Esophagus muscularis mucosa (tissue), 4 donors: ENCODE measurements at regions not wholly inside any gene's neighbourhood (a gene's known extent, or its start where the extent isn't known, plus 50 kb on each side); places are given as distances from the start of the nearest gene placed in this dataset.

Experiments
- DNase-seq: peaks from one replicate; pipeline ENCODE4 v3.0.0-alpha.2; 2017; ENCODE audit errors: extremely low spot score
- H3K27ac ChIP-seq, 4 donors: fragments of 200-600 bp; sonication (generic); replicated peaks in 1 of 4; 1 replicate in 3 of 4; 2 replicates in 1 of 4; pipeline ENCODE4 v1.5.1; 2016 to 2019; ENCODE audit warnings: mild to moderate bottlenecking in 1 of 4
- H3K27me3 ChIP-seq, 4 donors: fragments of 200-600 bp; sonication (generic); one replicate each; pipeline versions ENCODE4 v1.5.1 to v1.6.0; 2016 to 2019
- H3K36me3 ChIP-seq, 4 donors: fragments of 200-600 bp; sonication (generic); one replicate each; pipeline ENCODE4 v1.5.1; 2016 to 2019
- H3K4me1 ChIP-seq, 4 donors: fragments of 200-600 bp; sonication (generic); one replicate each; pipeline ENCODE4 v1.5.1; 2016 to 2019
- H3K4me3 ChIP-seq, 4 donors: fragments of 200-600 bp; sonication (generic); 1 replicate in 2 of 4; 2 replicates in 2 of 4; pipeline ENCODE4 v1.5.1; 2016 to 2019; ENCODE audit warnings: mild to moderate bottlenecking in 4 of 4, moderate library complexity in 1 of 4
- H3K9me3 ChIP-seq, 4 donors: fragments of 200-600 bp; sonication (generic); 1 replicate in 3 of 4; 2 replicates in 1 of 4; pipeline ENCODE4 v1.5.1; 2016 to 2019
- EP300 ChIP-seq: sonication (generic); formaldehyde crosslinking; IDR thresholded peaks from one replicate; pipeline ENCODE4 v1.6.1; 2017; ENCODE audit warnings: antibody characterized with exemption
- POLR2A ChIP-seq: fragments of 450-650 bp; IDR thresholded peaks from one replicate; pipeline ENCODE4 v1.6.1; 2017; ENCODE audit warnings: antibody characterized with exemption, moderate library complexity, mild to moderate bottlenecking, low read depth
- POLR2AphosphoS5 ChIP-seq, 2 donors: sonication (generic); formaldehyde crosslinking; IDR thresholded peaks; one replicate each; pipeline ENCODE4 v1.6.1; 2017; ENCODE audit warnings: antibody characterized with exemption in 2 of 2
- WGBS: methylation state at CpG from one replicate; pipeline ENCODE4 v1.1.5; 2018; 5-methylcytosine and 5-hydroxymethylcytosine counted together
- intact Hi-C: fragments of 100-400 bp; cut with DNase I; formaldehyde crosslinking; loops from one replicate; pipeline ENCODE4 v1.15.1; 2023
- TF ChIP-seq, protein P1 (sequence below), 3 experiments: fragments of 200-600 bp in 2 of 3; fragments of 450-650 bp in 1 of 3; sonication (generic) in 2 of 3; IDR thresholded peaks; one replicate each; pipeline ENCODE4 v1.5.1; 2017 to 2019; ENCODE audit warnings: antibody characterized with exemption in 3 of 3, mild to moderate bottlenecking in 2 of 3, moderate library complexity in 1 of 3

DNA sequence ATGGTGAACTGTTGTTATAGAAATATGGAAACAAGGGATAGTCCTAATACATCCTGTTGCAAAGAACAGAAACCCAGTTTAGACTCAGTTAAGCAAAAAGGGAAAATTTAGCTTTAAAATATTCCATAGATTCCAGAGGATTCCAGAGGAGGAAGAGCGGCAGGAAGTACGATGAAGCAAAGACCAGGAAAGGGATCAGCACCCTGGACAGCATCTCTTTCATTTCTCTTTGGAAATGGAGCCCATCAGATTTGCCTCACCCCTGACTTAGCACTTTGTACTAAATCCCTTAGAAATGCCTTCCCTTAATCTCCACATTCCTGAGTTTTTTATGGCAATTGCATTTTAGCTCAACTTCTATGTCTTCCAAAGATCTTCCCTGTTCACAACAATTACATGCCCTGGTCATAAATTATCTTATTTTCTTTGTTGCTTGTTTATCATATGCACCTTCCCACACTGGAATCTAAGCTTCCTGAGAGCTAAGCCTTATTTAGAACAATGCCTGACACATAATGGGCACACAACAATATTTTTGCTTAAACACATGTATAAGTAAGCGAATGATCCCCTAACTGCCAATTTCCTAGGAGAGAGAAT lies 150.0 kb upstream of the RBFOX1 start:
- DNase-seq: no peak
- TF ChIP-seq POLR2AphosphoS5 (IDR thresholded peaks at IDR 0.05) (no peak), POLR2A (no peak), EP300 (no peak)
- TF ChIP-seq, protein P1, sequence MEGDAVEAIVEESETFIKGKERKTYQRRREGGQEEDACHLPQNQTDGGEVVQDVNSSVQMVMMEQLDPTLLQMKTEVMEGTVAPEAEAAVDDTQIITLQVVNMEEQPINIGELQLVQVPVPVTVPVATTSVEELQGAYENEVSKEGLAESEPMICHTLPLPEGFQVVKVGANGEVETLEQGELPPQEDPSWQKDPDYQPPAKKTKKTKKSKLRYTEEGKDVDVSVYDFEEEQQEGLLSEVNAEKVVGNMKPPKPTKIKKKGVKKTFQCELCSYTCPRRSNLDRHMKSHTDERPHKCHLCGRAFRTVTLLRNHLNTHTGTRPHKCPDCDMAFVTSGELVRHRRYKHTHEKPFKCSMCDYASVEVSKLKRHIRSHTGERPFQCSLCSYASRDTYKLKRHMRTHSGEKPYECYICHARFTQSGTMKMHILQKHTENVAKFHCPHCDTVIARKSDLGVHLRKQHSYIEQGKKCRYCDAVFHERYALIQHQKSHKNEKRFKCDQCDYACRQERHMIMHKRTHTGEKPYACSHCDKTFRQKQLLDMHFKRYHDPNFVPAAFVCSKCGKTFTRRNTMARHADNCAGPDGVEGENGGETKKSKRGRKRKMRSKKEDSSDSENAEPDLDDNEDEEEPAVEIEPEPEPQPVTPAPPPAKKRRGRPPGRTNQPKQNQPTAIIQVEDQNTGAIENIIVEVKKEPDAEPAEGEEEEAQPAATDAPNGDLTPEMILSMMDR (IDR thresholded peaks at IDR 0.05): no peak
- intact Hi-C loops: no loop called here
- Histone ChIP-seq H3K36me3 (no peaks in the 10 kb centered on the region), H3K9me3 (no peaks in the 10 kb centered on the region), H3K4me3 (no peak overlapping the region), H3K27me3 (no peaks in the 10 kb centered on the region), H3K4me1 (no peaks in the 10 kb centered on the region), H3K27ac (no peak overlapping the region)
- WGBS: 47% methylated on average over 3 of the region's 3 CpGs

DNA sequence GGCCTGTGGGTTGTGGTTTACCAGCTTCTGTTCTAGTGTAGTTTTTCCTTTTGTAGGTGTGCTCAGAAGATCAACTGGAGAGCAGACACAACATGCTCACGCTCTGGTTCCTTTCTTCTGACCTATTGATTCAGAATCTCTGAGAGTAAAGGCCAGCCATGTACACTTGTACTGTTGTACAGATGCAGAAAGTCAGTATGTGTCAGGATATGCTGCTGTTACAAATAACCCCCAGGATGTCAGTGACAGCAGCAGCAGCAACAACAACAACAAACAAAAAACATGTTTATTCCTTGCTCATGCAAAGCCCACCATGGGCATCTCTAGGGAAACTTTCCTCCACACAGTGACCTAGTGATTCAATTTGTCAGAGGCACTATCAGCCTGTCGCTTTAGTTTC lies 154.8 kb upstream of the RBFOX1 start:
- Histone ChIP-seq H3K9me3 (peaks cover 0 to 6% (median 0%) of the 10 kb centered on the region in 4 donors), H3K27ac (no peak overlapping the region), H3K36me3 (no peaks in the 10 kb centered on the region), H3K27me3 (no peaks in the 10 kb centered on the region), H3K4me1 (no peaks in the 10 kb centered on the region), H3K4me3 (no peak overlapping the region)
- WGBS: 88% methylated on average over 2 of the region's 2 CpGs
- DNase-seq: no peak
- intact Hi-C loops: no loop called here
- TF ChIP-seq POLR2A (no peak), POLR2AphosphoS5 (IDR thresholded peaks at IDR 0.05) (no peak), EP300 (no peak)
- TF ChIP-seq, protein P1 (IDR thresholded peaks at IDR 0.05): no peak

DNA sequence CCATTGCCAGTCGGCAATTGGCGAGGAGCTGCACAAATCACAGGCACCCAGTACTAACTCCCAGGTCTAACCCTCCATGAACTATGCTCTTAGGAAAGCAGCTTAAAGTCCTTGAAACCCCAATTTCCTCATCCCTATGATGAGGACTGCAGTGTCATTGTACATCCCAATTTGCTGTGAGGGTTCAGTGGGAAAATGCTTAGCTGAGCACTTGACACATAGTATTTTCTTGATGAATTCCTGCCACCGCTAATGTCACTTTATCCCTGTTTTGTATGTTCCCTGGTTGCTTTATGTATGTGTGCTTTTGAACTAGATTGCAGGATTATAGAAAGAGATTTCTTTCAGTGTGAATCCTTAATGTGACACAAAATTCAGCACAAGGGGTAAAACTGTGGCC lies 161.5 kb upstream of the RBFOX1 start:
- H3K27me3 ChIP-seq: no peaks in the 10 kb centered on the region
- DNase-seq: no peak
- 89% methylated on average over 3 of the region's 3 CpGs for WGBS
- peaks cover 0 to 6% (median 3%) of the 10 kb centered on the region in 4 donors for H3K9me3 ChIP-seq
- no peaks in the 10 kb centered on the region for H3K36me3 ChIP-seq
- no peak for TF ChIP-seq EP300
- no peak for TF ChIP-seq POLR2AphosphoS5 (IDR thresholded peaks at IDR 0.05)
- TF ChIP-seq POLR2A: no peak
- TF ChIP-seq, protein P1 (IDR thresholded peaks at IDR 0.05): no peak
- H3K27ac ChIP-seq: no peak overlapping the region
- H3K4me1 ChIP-seq: no peaks in the 10 kb centered on the region
- intact Hi-C loops: no loop called here
- H3K4me3 ChIP-seq: no peak overlapping the region

DNA sequence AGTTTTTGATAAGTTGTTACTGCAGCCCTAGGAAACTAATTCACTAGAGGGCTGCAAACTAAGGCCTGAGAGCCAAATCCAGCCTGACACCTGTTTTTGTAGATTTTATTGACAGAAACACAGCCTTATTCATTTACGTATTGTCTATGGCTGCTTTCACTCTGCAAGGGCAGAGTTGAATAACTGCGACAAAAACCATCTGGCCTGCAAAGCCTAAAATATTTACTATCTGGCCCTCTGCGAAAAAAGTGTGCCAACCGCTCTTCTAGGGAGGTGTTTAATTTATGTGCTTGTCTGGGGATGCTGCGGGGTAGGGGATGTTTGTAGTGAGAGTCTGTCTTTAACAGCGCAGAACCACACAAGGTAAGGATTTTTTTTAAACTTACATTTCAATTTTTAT lies 165.0 kb upstream of the RBFOX1 start:
- Histone ChIP-seq H3K4me3 (no peak overlapping the region), H3K27me3 (no peaks in the 10 kb centered on the region), H3K27ac (no peak overlapping the region), H3K9me3 (peaks cover 0 to 6% (median 0%) of the 10 kb centered on the region in 4 donors), H3K36me3 (no peaks in the 10 kb centered on the region), H3K4me1 (no peaks in the 10 kb centered on the region)
- 40% methylated on average over 6 of the region's 6 CpGs for whole genome bisulfite sequencing
- TF ChIP-seq, protein P1 (IDR thresholded peaks at IDR 0.05): no peak
- TF ChIP-seq POLR2A: no peak
- TF ChIP-seq EP300: no peak
- TF ChIP-seq POLR2AphosphoS5 (IDR thresholded peaks at IDR 0.05): no peak
- DNase-seq: no peak
- intact Hi-C loops: no loop called here

DNA sequence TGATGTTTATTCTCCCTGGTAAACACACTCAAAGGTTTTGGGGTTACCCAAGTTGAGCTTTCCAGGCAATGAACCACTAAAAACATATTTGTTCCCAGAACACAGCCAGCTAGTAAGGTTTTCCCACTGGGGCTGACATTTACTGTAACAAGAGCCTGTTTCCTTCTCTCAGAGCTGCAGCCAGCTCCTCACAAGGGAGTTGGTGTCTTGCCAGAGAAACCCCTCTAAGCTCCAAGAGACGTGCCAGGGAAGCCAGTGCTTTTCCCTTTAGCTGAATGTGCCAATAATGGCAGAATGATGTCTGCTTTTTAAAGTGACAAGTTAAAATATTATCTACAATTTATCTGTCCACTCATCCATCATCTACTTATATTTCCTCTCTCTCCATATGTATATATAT lies 170.8 kb upstream of the RBFOX1 start:
- Histone ChIP-seq H3K4me3 (no peak overlapping the region), H3K27me3 (no peaks in the 10 kb centered on the region), H3K9me3 (no peaks in the 10 kb centered on the region), H3K4me1 (no peaks in the 10 kb centered on the region), H3K36me3 (no peaks in the 10 kb centered on the region), H3K27ac (no peak overlapping the region)
- 20% methylated on average over 1 of the region's 1 CpG for WGBS
- no peak for TF ChIP-seq POLR2A
- TF ChIP-seq, protein P1 (IDR thresholded peaks at IDR 0.05): no peak
- TF ChIP-seq POLR2AphosphoS5 (IDR thresholded peaks at IDR 0.05): no peak
- TF ChIP-seq EP300: no peak
- no peak for DNase-seq
- intact Hi-C loops: no loop called here
